HTR-8/SVneo (cell line): ENCODE measurements at regions not wholly inside any gene's neighbourhood (a gene's known extent, or its start where the extent isn't known, plus 50 kb on each side); places are given as distances from the start of the nearest gene placed in this dataset.

Experiments used
- DNase-seq: peaks from one replicate; pipeline ENCODE4 v3.0.0; 2011; ENCODE audit warnings: low spot score, mixed read lengths; ENCODE audit not compliant: insufficient read length
- FAIRE-seq: peaks from 2 replicates; lab custom pipeline; 2011; peaks lifted over from hg19 to GRCh38; lab: Jason Lieb, UNC

GRCh38 chr6:132009175-132009574 is 58.0 kb upstream of the CCN2 start:
- no peak for DNase-seq
- peak; percentile 31 for FAIRE-seq

GRCh38 chr6:132007474-132008190 is 56.5 kb upstream of the CCN2 start:
- FAIRE-seq = no peak
- DNase-seq = no peak

- no peak for DNase-seq
Measured at GRCh38 chr6:132005178-132005577, 54.0 kb upstream of the CCN2 start.

GRCh38 chr6:132004668-132005067 is 53.5 kb upstream of the CCN2 start:
- DNase-seq (no peak), FAIRE-seq (no peak)

More at GRCh38 chr6:132005178-132005577, 54.0 kb upstream of the CCN2 start:
- FAIRE-seq = no peak

- no peak for DNase-seq
- FAIRE-seq = no peak
Measured at GRCh38 chr6:132003516-132004178, 52.5 kb upstream of the CCN2 start.
